ENCODE measurements at regions not wholly inside any gene's neighbourhood (a gene's known extent, or its start where the extent isn't known, plus 50 kb on each side); places are given as distances from the start of the nearest gene placed in this dataset.

DNA sequence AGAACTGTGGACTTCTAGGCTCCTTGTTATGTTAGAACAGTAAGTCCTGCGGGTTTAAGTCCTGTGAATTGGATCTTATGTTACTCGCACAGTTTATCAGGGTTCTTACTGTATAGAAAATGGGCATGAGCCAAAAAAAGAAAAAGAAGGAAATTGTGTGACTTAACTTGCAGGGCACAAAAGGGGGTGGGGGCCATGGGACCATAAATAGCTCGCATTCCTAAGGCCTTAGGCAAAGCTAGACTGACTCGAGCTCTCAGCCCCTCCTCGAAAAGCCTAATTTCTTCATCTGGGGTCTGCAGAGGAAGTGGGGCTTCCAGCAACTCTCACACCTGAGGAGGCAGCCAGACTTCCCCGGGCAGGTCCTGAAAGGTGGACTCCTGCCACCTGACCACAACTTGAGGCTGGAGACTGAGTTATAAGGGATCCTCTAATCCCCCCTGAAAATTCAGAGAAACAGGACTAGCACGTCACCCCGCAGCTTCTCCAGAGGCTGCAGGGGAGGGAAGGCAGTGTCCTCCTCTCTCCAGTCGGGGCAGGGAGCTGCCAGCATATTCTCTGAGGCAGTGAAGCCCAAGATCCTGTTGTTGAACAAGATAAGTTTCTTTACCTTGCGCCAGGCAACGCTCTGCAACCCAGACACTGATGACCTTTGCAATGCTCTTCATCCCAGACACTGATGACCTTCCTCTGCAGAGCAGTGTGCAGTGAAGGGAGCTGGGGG lies 280.5 kb downstream of the PCNX1 start:
- TF ChIP-seq POLR2A (IDR thresholded peaks at IDR 0.05; ENCODE audit: low read length) (no peak), GATA1 (IDR thresholded peaks at IDR 0.05; ENCODE audit: low read depth, low read length) (no peak)

All from erythroblast (primary cell).